ENCODE measurements at regions not wholly inside any gene's neighbourhood (a gene's known extent, or its start where the extent isn't known, plus 50 kb on each side); places are given as distances from the start of the nearest gene placed in this dataset.

- Mint-ChIP-seq H3K4me3 (ENCODE audit: low read depth) (no peak overlapping the region), H3K27ac (no peak overlapping the region), H3K9me3 (ENCODE audit: low read depth) (no peaks in the 10 kb centered on the region), H3K36me3 (ENCODE audit: insufficient read depth) (no peaks in the 10 kb centered on the region), H3K4me1 (ENCODE audit: low read depth) (peaks cover 16% of the 10 kb centered on the region), H3K27me3 (peaks cover 5% of the 10 kb centered on the region)
- TF ChIP-seq CTCF (IDR thresholded peaks at IDR 0.05; ENCODE audit: unreplicated experiment): no peak
- DNase-seq (ENCODE audit: low spot score, unreplicated experiment): no peak
Measured at GRCh38 chr5:158165647-158166046, 306.7 kb upstream of the CLINT1 start.

GRCh38 chr5:158164296-158165047 is 305.5 kb upstream of the CLINT1 start:
- Mint-ChIP-seq H3K4me3 (ENCODE audit: low read depth) (no peak overlapping the region), H3K27ac (no peak overlapping the region), H3K36me3 (ENCODE audit: insufficient read depth) (no peaks in the 10 kb centered on the region), H3K27me3 (peaks cover 11% of the 10 kb centered on the region), H3K4me1 (ENCODE audit: low read depth) (peaks cover 7% of the 10 kb centered on the region), H3K9me3 (ENCODE audit: low read depth) (no peaks in the 10 kb centered on the region)
- DNase-seq (ENCODE audit: low spot score, unreplicated experiment): no peak
- TF ChIP-seq CTCF (IDR thresholded peaks at IDR 0.05; ENCODE audit: unreplicated experiment): no peak

- Mint-ChIP-seq H3K4me1 (ENCODE audit: low read depth) (peaks cover 7% of the 10 kb centered on the region), H3K36me3 (ENCODE audit: insufficient read depth) (no peaks in the 10 kb centered on the region), H3K27ac (no peak overlapping the region)
Measured at GRCh38 chr5:158163451-158164295, 304.7 kb upstream of the CLINT1 start.

GRCh38 chr5:158162479-158163034 is 303.6 kb upstream of the CLINT1 start:
- H3K36me3 Mint-ChIP-seq (ENCODE audit: insufficient read depth): no peaks in the 10 kb centered on the region
- DNase-seq (ENCODE audit: low spot score, unreplicated experiment): no peak
- peaks cover 9% of the 10 kb centered on the region for H3K27me3 Mint-ChIP-seq
- no peaks in the 10 kb centered on the region for H3K9me3 Mint-ChIP-seq (ENCODE audit: low read depth)
- peaks cover 7% of the 10 kb centered on the region for H3K4me1 Mint-ChIP-seq (ENCODE audit: low read depth)
- no peak overlapping the region for H3K27ac Mint-ChIP-seq
- TF ChIP-seq CTCF (IDR thresholded peaks at IDR 0.05; ENCODE audit: unreplicated experiment): no peak
- no peak overlapping the region for H3K4me3 Mint-ChIP-seq (ENCODE audit: low read depth)

More at GRCh38 chr5:158163451-158164295, 304.7 kb upstream of the CLINT1 start:
- no peak for TF ChIP-seq CTCF (IDR thresholded peaks at IDR 0.05; ENCODE audit: unreplicated experiment)
- DNase-seq (ENCODE audit: low spot score, unreplicated experiment): no peak
- Mint-ChIP-seq H3K27me3 (peaks cover 9% of the 10 kb centered on the region), H3K4me3 (ENCODE audit: low read depth) (no peak overlapping the region), H3K9me3 (ENCODE audit: low read depth) (no peaks in the 10 kb centered on the region)

GRCh38 chr5:158162026-158162425 is 303.1 kb upstream of the CLINT1 start:
- Mint-ChIP-seq H3K9me3 (ENCODE audit: low read depth) (no peaks in the 10 kb centered on the region), H3K4me1 (ENCODE audit: low read depth) (peaks cover 7% of the 10 kb centered on the region), H3K27ac (no peak overlapping the region), H3K4me3 (ENCODE audit: low read depth) (no peak overlapping the region), H3K36me3 (ENCODE audit: insufficient read depth) (no peaks in the 10 kb centered on the region), H3K27me3 (peaks cover 9% of the 10 kb centered on the region)
- no peak for DNase-seq (ENCODE audit: low spot score, unreplicated experiment)
- no peak for TF ChIP-seq CTCF (IDR thresholded peaks at IDR 0.05; ENCODE audit: unreplicated experiment)
